ENCODE measurements at regions not wholly inside any gene's neighbourhood (a gene's known extent, or its start where the extent isn't known, plus 50 kb on each side); places are given as distances from the start of the nearest gene placed in this dataset.

DNA sequence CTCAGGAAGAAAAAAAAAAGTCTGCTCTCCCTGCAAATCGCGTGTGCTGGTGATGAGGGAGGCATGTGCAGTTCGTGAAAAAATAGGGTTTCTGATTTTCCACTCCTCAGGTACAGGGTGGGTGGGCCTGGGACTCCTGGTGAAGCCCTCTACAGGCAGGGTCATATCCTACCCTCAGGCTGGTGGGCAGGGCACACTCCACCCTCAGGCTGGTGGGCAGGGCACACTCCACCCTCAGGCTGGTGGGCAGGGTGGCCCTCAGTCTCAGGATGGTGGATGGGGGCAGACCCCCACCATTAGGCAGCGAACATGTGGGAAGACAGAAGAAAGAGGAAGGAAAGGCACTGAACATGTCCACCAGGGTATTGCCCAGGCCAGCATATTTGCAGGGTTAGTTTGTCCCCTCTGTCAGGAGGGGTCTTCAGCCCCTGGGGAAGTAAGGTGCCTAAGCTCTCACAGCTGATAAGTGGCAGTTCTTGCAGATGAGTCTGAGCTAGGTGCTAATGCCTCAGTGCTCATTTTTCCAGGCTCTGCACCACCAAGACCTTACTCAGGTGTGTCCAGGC, 95.2 kb upstream of the RAB6C start:
- H3K9ac ChIP-seq (ENCODE audit: low read length), result no peak overlapping the region
- H3K4me1 ChIP-seq (ENCODE audit: control insufficient read depth, insufficient read depth, low read length), result peaks cover 12% of the 10 kb centered on the region
- H3K9me3 ChIP-seq (ENCODE audit: control insufficient read depth, insufficient read depth, low read depth, low read length), result no peaks in the 10 kb centered on the region
- no peaks in the 10 kb centered on the region for H3K27me3 ChIP-seq (ENCODE audit: control insufficient read depth, insufficient read depth, low read length)
- no peak overlapping the region for H3K4me3 ChIP-seq (ENCODE audit: low read depth, low read length)
- no peak overlapping the region for H3K27ac ChIP-seq (ENCODE audit: low read depth, low read length)
- H3K36me3 ChIP-seq (ENCODE audit: control insufficient read depth, insufficient read depth, low read length), result no peaks in the 10 kb centered on the region

GRCh38 chr2:129885735-129886134, 93.7 kb upstream of the RAB6C start:
- Histone ChIP-seq H3K4me3 (ENCODE audit: low read depth, low read length) (no peak overlapping the region), H3K36me3 (ENCODE audit: control insufficient read depth, insufficient read depth, low read length) (no peaks in the 10 kb centered on the region), H3K9ac (ENCODE audit: low read length) (no peak overlapping the region), H3K9me3 (ENCODE audit: control insufficient read depth, insufficient read depth, low read depth, low read length) (no peaks in the 10 kb centered on the region), H3K27ac (ENCODE audit: low read depth, low read length) (no peak overlapping the region), H3K4me1 (ENCODE audit: control insufficient read depth, insufficient read depth, low read length) (peaks cover 12% of the 10 kb centered on the region), H3K27me3 (ENCODE audit: control insufficient read depth, insufficient read depth, low read length) (no peaks in the 10 kb centered on the region)

DNA sequence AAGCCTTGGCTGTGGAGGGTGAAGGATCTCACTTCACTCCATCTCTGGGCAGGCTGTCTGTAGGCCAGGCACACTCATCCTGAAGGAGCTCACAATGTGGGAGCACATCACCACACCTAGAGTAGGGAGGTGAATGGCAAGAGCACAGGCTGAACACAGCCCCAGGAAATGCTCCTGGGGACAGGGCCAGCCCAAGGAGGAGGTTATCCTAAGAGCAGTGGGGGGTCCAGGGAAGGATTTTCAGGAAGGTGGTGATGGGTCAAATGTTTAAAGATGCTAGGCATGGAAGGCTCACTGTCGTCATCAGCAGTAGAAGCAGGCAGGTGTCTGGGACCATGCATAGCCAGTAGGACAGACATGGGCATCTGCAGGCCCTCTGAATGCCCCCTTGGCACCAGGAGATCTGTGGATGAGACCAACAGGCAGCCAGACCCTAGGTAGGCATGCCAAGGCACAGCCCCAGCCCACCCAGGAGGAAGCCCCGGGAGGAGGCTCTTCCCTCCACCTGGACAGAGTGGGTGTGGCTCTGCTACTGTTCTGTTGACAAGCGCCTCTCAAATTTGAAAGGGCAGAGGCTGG, 91.7 kb upstream of the RAB6C start:
- Histone ChIP-seq H3K27ac (ENCODE audit: low read depth, low read length) (no peak overlapping the region), H3K27me3 (ENCODE audit: control insufficient read depth, insufficient read depth, low read length) (no peaks in the 10 kb centered on the region), H3K4me3 (ENCODE audit: low read depth, low read length) (no peak overlapping the region), H3K36me3 (ENCODE audit: control insufficient read depth, insufficient read depth, low read length) (no peaks in the 10 kb centered on the region), H3K9me3 (ENCODE audit: control insufficient read depth, insufficient read depth, low read depth, low read length) (no peaks in the 10 kb centered on the region), H3K9ac (ENCODE audit: low read length) (no peak overlapping the region), H3K4me1 (ENCODE audit: control insufficient read depth, insufficient read depth, low read length) (peaks cover 16% of the 10 kb centered on the region)

- H3K9ac ChIP-seq (ENCODE audit: low read length), result no peak overlapping the region
- no peaks in the 10 kb centered on the region for H3K36me3 ChIP-seq (ENCODE audit: control insufficient read depth, insufficient read depth, low read length)
- no peaks in the 10 kb centered on the region for H3K9me3 ChIP-seq (ENCODE audit: control insufficient read depth, insufficient read depth, low read depth, low read length)
- H3K4me1 ChIP-seq (ENCODE audit: control insufficient read depth, insufficient read depth, low read length), result peaks cover 16% of the 10 kb centered on the region
- no peak overlapping the region for H3K4me3 ChIP-seq (ENCODE audit: low read depth, low read length)
- H3K27me3 ChIP-seq (ENCODE audit: control insufficient read depth, insufficient read depth, low read length), result no peaks in the 10 kb centered on the region
- H3K27ac ChIP-seq (ENCODE audit: low read depth, low read length), result no peak overlapping the region
These were observed 91.0 kb upstream of the RAB6C start for GRCh38 chr2:129888461-129888860.

- H3K9me3 ChIP-seq (ENCODE audit: control insufficient read depth, insufficient read depth, low read depth, low read length), result no peaks in the 10 kb centered on the region
- peaks cover 16% of the 10 kb centered on the region for H3K4me1 ChIP-seq (ENCODE audit: control insufficient read depth, insufficient read depth, low read length)
- H3K27ac ChIP-seq (ENCODE audit: low read depth, low read length), result no peak overlapping the region
- no peaks in the 10 kb centered on the region for H3K36me3 ChIP-seq (ENCODE audit: control insufficient read depth, insufficient read depth, low read length)
- no peak overlapping the region for H3K4me3 ChIP-seq (ENCODE audit: low read depth, low read length)
- H3K9ac ChIP-seq (ENCODE audit: low read length), result no peak overlapping the region
- H3K27me3 ChIP-seq (ENCODE audit: control insufficient read depth, insufficient read depth, low read length), result no peaks in the 10 kb centered on the region
These were observed 90.6 kb upstream of the RAB6C start for GRCh38 chr2:129888896-129889295.

GRCh38 chr2:129891341-129892320, 87.8 kb upstream of the RAB6C start:
- Histone ChIP-seq H3K9ac (ENCODE audit: low read length) (no peak overlapping the region), H3K36me3 (ENCODE audit: control insufficient read depth, insufficient read depth, low read length) (no peaks in the 10 kb centered on the region), H3K9me3 (ENCODE audit: control insufficient read depth, insufficient read depth, low read depth, low read length) (no peaks in the 10 kb centered on the region)

DNA sequence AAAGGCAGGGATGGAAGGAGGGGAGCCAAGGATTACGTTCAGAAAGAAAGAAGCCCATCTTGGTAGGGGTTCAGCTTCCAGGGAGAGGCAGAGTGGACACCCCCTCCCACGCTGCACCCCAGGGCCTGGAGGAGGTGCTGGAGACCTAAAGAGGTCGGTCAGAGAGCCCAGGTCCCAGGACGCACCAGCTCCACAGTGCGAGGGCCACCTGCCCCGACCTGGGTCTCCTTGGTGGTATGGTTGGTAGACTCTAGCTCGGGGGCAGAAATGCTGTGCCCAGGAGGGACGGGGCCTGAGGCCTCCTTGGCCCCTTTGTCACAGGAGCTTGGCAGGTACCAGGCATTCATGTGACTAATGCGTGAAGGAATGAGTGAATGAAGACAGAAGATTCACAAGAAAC, 87.1 kb upstream of the RAB6C start:
- Histone ChIP-seq H3K36me3 (ENCODE audit: control insufficient read depth, insufficient read depth, low read length) (no peaks in the 10 kb centered on the region), H3K9ac (ENCODE audit: low read length) (no peak overlapping the region), H3K4me3 (ENCODE audit: low read depth, low read length) (no peak overlapping the region), H3K27me3 (ENCODE audit: control insufficient read depth, insufficient read depth, low read length) (no peaks in the 10 kb centered on the region), H3K4me1 (ENCODE audit: control insufficient read depth, insufficient read depth, low read length) (peaks cover 7% of the 10 kb centered on the region; the same call in 1 of the 2 replicates), H3K27ac (ENCODE audit: low read depth, low read length) (no peak overlapping the region), H3K9me3 (ENCODE audit: control insufficient read depth, insufficient read depth, low read depth, low read length) (no peaks in the 10 kb centered on the region)

More at GRCh38 chr2:129891341-129892320, 87.8 kb upstream of the RAB6C start:
- Histone ChIP-seq H3K27ac (ENCODE audit: low read depth, low read length) (no peak overlapping the region), H3K4me1 (ENCODE audit: control insufficient read depth, insufficient read depth, low read length) (peaks cover 8% of the 10 kb centered on the region), H3K4me3 (ENCODE audit: low read depth, low read length) (no peak overlapping the region), H3K27me3 (ENCODE audit: control insufficient read depth, insufficient read depth, low read length) (no peaks in the 10 kb centered on the region)

DNA sequence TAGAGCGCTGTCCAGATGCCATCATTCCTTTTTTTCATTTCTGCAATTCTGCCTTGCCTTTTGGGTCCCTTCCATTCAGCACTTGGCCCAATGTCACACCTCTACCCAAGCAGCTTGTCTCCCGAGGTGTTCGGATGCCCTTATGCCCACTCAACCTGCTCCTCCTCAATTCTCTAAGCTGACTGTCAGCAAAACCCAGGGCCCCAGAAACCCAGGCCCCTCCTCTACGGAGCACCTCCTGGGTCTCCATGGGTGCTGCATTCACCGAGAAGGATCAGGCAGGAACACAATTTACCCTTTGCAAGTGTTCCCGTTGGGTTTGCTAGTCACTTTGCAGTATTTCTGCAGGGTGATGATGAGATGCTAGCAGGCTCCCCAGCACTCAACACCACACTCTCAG, 86.7 kb upstream of the RAB6C start:
- no peak overlapping the region for H3K27ac ChIP-seq (ENCODE audit: low read depth, low read length)
- no peaks in the 10 kb centered on the region for H3K36me3 ChIP-seq (ENCODE audit: control insufficient read depth, insufficient read depth, low read length)
- no peaks in the 10 kb centered on the region for H3K27me3 ChIP-seq (ENCODE audit: control insufficient read depth, insufficient read depth, low read length)
- H3K9me3 ChIP-seq (ENCODE audit: control insufficient read depth, insufficient read depth, low read depth, low read length), result no peaks in the 10 kb centered on the region
- no peak overlapping the region for H3K4me3 ChIP-seq (ENCODE audit: low read depth, low read length)
- H3K4me1 ChIP-seq (ENCODE audit: control insufficient read depth, insufficient read depth, low read length), result peaks cover 3% of the 10 kb centered on the region; the same call in 1 of the 2 replicates
- no peak overlapping the region for H3K9ac ChIP-seq (ENCODE audit: low read length)

DNA sequence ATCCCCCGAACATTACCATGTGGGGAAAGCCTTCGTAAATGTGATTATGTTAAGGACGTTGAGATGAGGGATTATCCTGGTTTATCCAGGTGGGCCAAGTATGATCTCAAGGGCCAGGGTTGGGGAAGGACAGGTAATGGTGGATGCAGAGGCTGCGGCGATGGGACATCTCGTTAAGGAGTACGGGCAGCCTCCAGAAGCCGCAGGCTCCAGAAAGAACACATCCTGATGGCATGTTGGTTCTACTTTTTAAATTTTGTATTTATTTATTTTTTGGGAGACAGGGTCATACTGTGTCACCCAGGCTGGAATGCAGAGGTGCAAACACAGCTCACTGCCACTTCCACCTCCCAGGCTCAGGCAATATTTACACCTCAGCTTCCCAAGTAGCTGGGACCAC, 86.2 kb upstream of the RAB6C start:
- Histone ChIP-seq H3K27ac (ENCODE audit: low read depth, low read length) (no peak overlapping the region), H3K27me3 (ENCODE audit: control insufficient read depth, insufficient read depth, low read length) (no peaks in the 10 kb centered on the region), H3K9ac (ENCODE audit: low read length) (no peak overlapping the region), H3K4me3 (ENCODE audit: low read depth, low read length) (no peak overlapping the region), H3K36me3 (ENCODE audit: control insufficient read depth, insufficient read depth, low read length) (no peaks in the 10 kb centered on the region), H3K4me1 (ENCODE audit: control insufficient read depth, insufficient read depth, low read length) (peaks cover 3% of the 10 kb centered on the region; the same call in 1 of the 2 replicates), H3K9me3 (ENCODE audit: control insufficient read depth, insufficient read depth, low read depth, low read length) (no peaks in the 10 kb centered on the region)

DNA sequence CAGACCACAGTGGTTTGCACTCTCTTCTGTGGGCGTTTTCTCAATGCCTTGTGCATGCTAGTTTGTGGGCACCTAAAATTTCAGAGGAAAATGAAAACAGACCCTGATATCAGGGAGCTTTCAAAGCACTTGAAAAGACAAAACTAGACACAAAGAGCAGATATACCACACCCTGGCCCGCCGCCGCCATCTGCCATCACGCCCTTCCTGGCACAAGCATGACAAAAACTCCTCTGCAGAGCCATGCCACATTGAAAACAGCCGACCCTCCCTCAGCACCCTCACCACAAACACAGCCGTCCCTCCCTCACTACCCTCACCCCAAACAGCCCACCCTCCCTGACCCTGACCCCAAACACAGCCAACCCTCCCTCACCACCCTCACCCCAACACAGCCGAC, 84.8 kb upstream of the RAB6C start:
- no peaks in the 10 kb centered on the region for H3K27me3 ChIP-seq (ENCODE audit: control insufficient read depth, insufficient read depth, low read length)
- no peak overlapping the region for H3K9ac ChIP-seq (ENCODE audit: low read length)
- H3K9me3 ChIP-seq (ENCODE audit: control insufficient read depth, insufficient read depth, low read depth, low read length), result no peaks in the 10 kb centered on the region
- no peak overlapping the region for H3K4me3 ChIP-seq (ENCODE audit: low read depth, low read length)
- H3K27ac ChIP-seq (ENCODE audit: low read depth, low read length), result no peak overlapping the region
- no peaks in the 10 kb centered on the region for H3K36me3 ChIP-seq (ENCODE audit: control insufficient read depth, insufficient read depth, low read length)
- 0 out of 2 replicates have a peak, but pooled peaks cover 3% of the 10 kb centered on the region for H3K4me1 ChIP-seq (ENCODE audit: control insufficient read depth, insufficient read depth, low read length)

DNA sequence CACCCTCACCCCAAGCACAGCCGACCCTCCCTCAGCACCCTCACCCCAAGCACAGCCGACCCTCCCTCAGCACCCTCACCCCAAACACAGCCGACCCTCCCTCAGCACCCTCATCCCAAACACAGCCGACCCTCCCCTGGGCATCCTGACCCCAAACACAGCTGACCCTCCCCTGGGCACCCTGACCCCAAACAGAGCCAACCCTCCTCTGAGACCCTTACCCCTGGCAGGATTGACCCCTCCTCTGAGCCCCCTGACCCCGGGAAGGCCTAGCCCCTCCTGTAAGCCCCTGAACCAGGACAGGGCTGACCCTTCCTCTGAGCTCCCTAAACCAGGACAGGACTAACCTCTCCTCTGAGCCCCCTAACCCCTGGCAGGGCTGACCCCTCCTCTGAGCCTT, 84.4 kb upstream of the RAB6C start:
- H3K9ac ChIP-seq (ENCODE audit: low read length), result no peak overlapping the region
- no peaks in the 10 kb centered on the region for H3K36me3 ChIP-seq (ENCODE audit: control insufficient read depth, insufficient read depth, low read length)
- H3K4me3 ChIP-seq (ENCODE audit: low read depth, low read length), result no peak overlapping the region
- no peaks in the 10 kb centered on the region for H3K9me3 ChIP-seq (ENCODE audit: control insufficient read depth, insufficient read depth, low read depth, low read length)
- H3K27me3 ChIP-seq (ENCODE audit: control insufficient read depth, insufficient read depth, low read length), result no peaks in the 10 kb centered on the region
- 0 out of 2 replicates have a peak, but pooled peaks cover 3% of the 10 kb centered on the region for H3K4me1 ChIP-seq (ENCODE audit: control insufficient read depth, insufficient read depth, low read length)
- no peak overlapping the region for H3K27ac ChIP-seq (ENCODE audit: low read depth, low read length)
